ENCODE measurements at regions not wholly inside any gene's neighbourhood (a gene's known extent, or its start where the extent isn't known, plus 50 kb on each side); places are given as distances from the start of the nearest gene placed in this dataset.
A peak's percentile ranks its signal among the peaks of the same experiment; 100 is the strongest.

DNA sequence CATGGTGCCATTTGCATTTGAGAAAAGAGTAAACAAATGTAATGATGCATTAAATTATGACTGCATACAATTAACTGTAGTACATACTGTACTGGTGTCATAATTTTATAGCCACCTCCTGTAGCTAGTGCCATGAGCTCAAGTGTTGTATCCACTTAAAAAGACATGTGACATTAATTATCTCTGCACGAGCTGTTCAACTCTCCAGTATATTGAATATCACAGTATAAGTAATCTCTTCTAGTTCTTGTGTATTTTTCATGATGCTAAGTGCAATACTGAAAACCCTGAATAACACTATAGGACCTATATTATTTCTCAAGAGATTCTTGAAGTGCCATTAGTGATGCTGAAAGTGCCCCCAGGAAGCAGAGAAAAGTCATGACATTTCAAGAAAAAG, 387.3 kb downstream of the PCDH17 start:
- H3K79me2 ChIP-seq (replicated peaks; ENCODE audit: insufficient read depth, low read length), result no peaks in the 10 kb centered on the region
- no peak overlapping the region for H3K4me3 ChIP-seq (ENCODE audit: low read length)
- no peak overlapping the region for H3K9ac ChIP-seq (ENCODE audit: low read length)
- H3K36me3 ChIP-seq (ENCODE audit: insufficient read depth, low read length), result no peaks in the 10 kb centered on the region
- no peak overlapping the region for H2AFZ ChIP-seq (ENCODE audit: low read depth, low read length)
- H3F3A ChIP-seq (ENCODE audit: insufficient read depth, low read length, poor library complexity, severe bottlenecking), result no peaks in the 10 kb centered on the region
- no peaks in the 10 kb centered on the region for H3K9me2 ChIP-seq (ENCODE audit: insufficient read depth, low read length)
- TF ChIP-seq REST (IDR thresholded peaks at IDR 0.05; ENCODE audit: borderline replicate concordance) (no peak), POLR2AphosphoS5 (IDR thresholded peaks at IDR 0.05) (peak; percentile 60), EP300 (conservative IDR thresholded peaks at IDR 0.05; ENCODE audit: poor library complexity, severe bottlenecking) (peak; percentile 34)
- H3K4me2 ChIP-seq (ENCODE audit: low read length), result no peak overlapping the region
- H3K9me3 ChIP-seq (ENCODE audit: low read length), result no peaks in the 10 kb centered on the region
- no peaks in the 10 kb centered on the region for H3K27me3 ChIP-seq (ENCODE audit: insufficient read depth, low read depth, low read length)
- H4K20me1 ChIP-seq (ENCODE audit: insufficient read depth), result no peaks in the 10 kb centered on the region
- H3K27ac ChIP-seq (ENCODE audit: low read length), result no peak overlapping the region

GRCh38 chr13:58024103-58024502, 392.6 kb downstream of the PCDH17 start:
- no peaks in the 10 kb centered on the region for H3K79me2 ChIP-seq (replicated peaks; ENCODE audit: insufficient read depth, low read length)
- H2AFZ ChIP-seq (ENCODE audit: low read depth, low read length), result no peak overlapping the region
- TF ChIP-seq SMC3 (conservative IDR thresholded peaks at IDR 0.05; ENCODE audit: poor library complexity), result no peak
- TF ChIP-seq CTCF (IDR thresholded peaks at IDR 0.05; ENCODE audit: poor library complexity, severe bottlenecking), result no peak
- TF ChIP-seq TAF1 (IDR thresholded peaks at IDR 0.05; ENCODE audit: low read depth), result no peak
- TF ChIP-seq EP300 (conservative IDR thresholded peaks at IDR 0.05; ENCODE audit: poor library complexity, severe bottlenecking), result no peak
- no peak for TF ChIP-seq MXI1 (conservative IDR thresholded peaks at IDR 0.05; ENCODE audit: poor library complexity, severe bottlenecking)
- TF ChIP-seq REST (IDR thresholded peaks at IDR 0.05; ENCODE audit: borderline replicate concordance), result no peak
- TF ChIP-seq RAD21 (conservative IDR thresholded peaks at IDR 0.05), result no peak
- no peak overlapping the region for H3K9ac ChIP-seq (ENCODE audit: low read length)
- no peaks in the 10 kb centered on the region for H4K20me1 ChIP-seq (ENCODE audit: insufficient read depth)
- no peaks in the 10 kb centered on the region for H3K9me3 ChIP-seq (ENCODE audit: low read length)
- H3K9me2 ChIP-seq (ENCODE audit: insufficient read depth, low read length), result no peaks in the 10 kb centered on the region
- no peak overlapping the region for H3K4me2 ChIP-seq (ENCODE audit: low read length)
- no peaks in the 10 kb centered on the region for H3F3A ChIP-seq (ENCODE audit: insufficient read depth, low read length, poor library complexity, severe bottlenecking)
- no peaks in the 10 kb centered on the region for H3K27me3 ChIP-seq (ENCODE audit: insufficient read depth, low read depth, low read length)
- H3K27ac ChIP-seq (ENCODE audit: low read length), result no peak overlapping the region
- no peaks in the 10 kb centered on the region for H3K36me3 ChIP-seq (ENCODE audit: insufficient read depth, low read length)
- H3K4me3 ChIP-seq (ENCODE audit: low read length), result no peak overlapping the region
